ENCODE measurements at regions not wholly inside any gene's neighbourhood (a gene's known extent, or its start where the extent isn't known, plus 50 kb on each side); places are given as distances from the start of the nearest gene placed in this dataset.

DNA sequence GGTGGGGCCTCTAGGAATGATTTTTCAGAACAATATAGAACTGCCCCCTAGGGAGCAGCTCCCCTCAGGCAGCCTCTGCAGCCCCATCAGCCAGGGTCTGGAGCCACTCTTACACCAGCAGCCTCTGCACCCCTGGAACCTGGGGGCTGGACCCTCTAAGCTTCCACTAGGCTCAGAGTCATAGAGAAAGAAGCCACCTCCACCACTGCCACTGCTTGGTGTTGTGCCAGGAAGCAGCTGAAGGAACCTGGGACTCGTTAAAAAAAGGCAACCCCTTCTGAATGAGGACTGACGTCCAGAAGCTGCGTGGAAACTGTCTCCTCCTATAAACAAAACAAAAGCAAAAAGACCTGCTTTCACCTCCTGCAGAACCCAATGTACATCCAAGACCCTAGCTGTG, 98.1 kb upstream of the HS6ST1 start:
- DNase-seq, result peak; percentile 29

DNA sequence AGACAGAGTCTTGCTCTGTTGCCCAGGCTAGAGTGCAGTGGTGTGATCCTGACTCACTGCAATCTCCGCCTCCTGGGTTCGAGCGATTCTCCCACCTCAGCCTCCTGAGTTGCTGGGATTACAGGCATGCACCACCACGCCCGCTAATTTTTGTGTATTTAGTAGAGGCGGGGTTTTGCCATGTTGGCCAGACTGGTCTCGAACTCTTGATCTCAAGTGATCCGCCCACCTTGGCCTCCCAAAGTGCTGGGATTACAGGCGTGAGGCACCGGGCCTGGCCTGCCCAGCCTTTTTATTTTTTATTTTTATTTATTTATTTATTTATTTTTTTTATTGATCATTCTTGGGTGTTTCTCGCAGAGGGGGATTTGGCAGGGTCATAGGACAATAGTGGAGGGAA, 98.6 kb upstream of the HS6ST1 start:
- peak; percentile 1 for DNase-seq

DNA sequence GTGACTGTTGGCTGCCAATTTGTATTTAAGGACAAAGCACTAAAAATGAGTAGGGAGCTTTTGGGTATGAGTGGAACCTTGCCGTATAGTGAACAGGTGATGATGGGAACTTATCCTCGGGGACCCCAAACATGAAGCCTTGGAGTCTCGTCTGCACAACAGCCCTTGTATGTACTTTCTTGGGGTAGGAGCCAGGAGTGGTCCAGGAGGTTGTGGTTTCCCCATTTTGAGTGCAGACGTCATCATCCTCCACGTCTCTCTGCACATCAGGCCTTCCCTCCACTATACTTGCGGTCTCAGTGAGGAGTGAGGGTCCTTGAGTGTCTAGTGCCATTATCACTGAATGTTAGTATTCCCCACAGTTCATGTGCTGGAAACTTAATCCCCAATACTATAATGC, 101.5 kb upstream of the HS6ST1 start:
- DNase-seq, result no peak

DNA sequence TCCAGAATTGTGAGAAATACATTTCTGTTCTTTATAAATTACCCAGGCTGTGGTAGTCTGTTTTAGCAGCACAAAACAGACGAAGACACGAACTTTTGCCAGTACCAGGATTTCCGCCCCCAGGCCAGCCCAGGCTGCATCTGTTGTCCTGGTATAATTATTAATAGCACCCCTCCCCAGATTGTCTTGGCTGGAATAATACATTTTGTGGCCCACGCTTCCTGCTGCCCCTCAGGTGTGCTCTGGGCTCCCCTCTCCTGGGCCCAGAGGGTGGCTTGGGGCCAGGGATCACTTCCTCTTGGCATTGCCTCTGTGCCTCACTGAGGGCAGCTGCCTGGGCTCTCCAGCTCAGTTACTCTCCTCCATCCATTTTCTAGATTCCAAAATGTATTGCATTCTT, 102.1 kb upstream of the HS6ST1 start:
- DNase-seq, result peak; percentile 2

DNA sequence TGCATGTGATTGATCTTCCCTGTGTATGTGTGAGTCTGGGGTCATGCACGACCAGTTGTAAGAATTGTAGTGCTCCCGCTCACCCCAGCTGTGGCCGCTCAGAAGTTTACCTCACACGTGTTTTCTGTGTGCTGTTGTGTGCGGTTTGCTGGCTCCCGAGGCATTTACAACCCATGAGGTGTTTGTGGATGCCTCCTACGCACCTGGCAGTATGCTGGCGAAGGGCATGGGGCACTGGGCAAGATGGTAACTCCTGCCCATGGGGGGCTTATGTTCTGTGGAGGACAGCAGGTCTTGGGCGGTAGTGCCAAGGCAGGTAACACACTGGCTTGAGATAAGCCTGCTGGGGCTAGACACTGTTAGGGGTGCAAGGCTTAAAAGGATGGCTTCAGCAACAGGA, 102.6 kb upstream of the HS6ST1 start:
- peak; percentile 28 for DNase-seq

DNA sequence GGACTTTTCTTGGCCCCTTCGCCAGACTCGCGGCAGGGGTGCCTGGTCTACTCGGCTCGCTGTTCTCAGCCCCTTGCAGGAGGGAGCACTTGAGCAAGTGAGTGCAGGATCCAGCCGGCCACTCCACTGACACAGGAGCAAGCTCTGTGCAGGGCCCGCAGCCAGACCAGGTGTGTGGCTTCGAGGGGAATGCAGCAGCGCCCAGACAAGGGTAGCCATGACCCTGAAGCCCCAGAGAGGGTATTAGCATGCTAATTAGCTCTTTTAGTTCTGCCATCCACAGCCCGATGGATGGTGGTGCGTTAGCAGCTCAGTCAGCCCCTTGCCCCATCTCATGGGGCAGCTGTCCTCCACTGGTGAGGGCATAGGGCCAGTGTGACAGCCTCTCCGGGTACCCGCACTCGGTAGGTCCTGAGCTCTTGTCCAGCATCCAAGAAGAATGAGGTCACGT, 103.2 kb upstream of the HS6ST1 start:
- peak; percentile 26 for DNase-seq

DNA sequence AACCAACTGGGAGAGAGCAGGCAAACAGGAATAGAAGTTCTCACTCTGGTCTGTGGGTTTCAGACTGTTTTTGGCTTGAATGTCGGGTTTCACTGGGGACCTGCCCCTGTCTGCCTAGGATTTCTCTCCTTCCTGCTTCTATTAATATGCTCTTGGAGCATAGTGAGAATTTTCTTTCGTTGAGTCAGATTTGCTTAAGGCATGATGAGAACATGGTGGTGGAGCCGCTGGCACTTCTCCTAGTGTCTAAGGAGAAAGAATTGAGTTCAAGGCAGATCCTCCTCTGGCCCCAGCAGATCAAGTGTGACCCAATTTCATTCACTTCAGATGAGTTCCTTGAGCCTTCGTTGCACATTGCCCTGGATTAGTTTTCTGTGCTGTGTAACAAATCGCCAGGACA, 103.9 kb upstream of the HS6ST1 start:
- DNase-seq, result peak; percentile 10

DNA sequence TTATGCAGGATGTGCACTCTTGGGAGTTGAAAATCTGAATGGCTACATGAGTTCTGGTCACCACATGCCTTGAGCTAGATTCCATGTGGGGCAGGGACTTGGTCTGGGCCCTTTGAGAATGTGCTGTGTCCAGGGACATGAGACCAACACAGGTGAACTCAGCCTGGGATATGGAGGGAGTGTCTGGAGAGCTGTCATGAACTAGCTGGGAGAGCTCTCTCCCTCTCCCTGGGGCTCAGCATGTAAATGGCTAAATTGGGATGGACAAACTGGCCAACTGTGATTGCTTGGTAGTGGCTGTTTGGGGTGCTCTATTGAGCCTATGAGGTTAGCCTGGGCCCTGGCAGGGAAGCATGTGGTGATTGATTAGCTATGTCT, 105.1 kb upstream of the HS6ST1 start:
- no peak for DNase-seq

DNA sequence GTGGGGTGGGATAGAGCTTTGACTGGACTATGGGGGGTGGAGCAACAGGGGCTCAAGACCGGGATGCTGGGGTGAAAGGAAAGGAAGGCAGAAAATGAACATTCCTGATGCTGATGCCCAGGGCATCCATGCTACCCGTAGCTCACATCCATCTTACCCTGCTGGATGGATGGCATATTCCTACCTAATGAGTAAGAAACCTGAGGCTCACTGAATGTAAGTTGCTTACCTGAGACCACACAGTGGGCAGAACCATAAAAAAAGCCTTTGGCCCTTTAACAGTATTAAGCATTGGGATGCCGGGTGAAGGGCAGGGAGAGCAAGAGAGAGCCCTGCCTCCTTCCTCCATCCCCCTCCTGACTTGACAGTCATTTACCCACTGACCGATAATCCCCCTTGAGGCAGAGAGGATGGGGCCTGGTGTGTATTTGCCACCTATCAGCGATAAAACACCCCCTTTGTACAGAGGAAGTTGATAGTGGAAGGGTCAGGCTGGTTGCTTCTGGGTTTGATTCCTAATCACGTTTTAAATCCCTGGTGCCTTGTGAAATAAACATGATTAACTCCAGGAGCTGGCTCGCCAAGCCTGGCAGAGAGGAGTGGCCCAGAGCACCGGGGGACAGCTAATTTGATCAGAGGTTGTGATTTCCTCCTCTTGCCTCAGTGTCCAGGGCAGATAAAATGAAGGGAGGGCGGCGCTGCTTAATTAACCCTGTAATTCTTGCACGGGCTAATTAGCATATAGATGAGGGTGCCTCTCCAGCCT, 105.9 kb upstream of the HS6ST1 start:
- no peak for DNase-seq

DNA sequence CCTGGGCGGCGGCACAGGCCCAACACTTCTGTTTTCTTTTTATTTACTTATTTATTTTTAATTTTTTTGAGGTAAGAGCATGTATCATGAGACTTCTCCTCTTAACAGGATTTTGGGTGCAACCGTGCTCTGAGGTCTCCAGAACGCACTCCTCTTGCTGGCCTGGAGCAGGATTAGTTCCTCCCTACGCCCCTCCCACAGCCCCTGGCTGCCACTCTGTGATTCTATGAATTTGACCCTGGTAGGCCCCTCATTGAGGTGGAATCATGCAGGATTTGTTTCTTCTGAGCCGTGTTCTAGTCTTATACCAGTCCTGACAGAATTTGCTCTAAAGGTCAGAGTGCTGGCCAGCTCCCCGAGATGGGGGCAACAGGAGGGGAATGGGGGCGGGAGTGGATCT, 106.5 kb upstream of the HS6ST1 start:
- DNase-seq, result no peak

DNA sequence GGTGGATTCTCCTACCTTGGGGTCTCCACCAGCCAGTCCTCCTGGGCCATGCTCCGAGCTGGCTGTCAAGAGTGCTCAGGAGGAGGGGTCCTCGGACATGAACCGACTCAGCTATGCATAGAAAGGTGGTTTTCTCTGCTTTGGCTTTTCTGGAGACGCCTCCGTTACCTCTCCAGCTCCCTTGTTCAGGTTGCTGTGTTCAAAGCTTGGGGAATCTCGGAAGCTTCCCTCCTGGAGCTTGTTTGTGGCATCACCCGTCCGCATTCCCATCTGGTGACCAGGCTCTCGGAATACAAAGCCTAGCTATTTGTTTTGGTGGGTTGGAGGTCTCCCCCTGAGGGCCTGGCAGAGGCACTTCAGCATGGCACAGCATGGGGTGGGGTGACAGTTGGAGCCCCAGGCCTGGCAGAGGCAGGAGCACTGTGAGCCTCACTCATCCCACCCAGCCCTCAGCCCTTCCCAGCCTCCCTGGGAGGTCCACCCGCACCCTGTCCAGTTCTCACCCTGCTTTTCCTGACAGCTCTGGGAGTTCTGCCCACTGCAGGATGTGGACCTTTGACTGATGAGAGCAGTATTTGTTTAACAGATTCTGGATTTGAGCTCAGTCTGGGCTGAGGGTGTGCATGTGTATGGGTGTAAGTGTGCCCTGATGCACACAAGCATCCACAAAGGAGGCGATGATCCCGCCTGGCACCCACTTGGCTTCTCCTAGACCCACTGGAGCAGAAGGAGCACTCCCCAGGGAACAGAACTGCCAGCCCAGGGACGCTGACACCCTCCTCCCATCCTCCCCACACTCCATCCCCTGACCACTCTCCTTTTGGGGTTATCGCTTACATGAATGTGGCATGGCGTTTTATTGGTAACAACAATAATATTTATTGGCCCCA, 107.3 kb upstream of the HS6ST1 start:
- DNase-seq, result no peak

DNA sequence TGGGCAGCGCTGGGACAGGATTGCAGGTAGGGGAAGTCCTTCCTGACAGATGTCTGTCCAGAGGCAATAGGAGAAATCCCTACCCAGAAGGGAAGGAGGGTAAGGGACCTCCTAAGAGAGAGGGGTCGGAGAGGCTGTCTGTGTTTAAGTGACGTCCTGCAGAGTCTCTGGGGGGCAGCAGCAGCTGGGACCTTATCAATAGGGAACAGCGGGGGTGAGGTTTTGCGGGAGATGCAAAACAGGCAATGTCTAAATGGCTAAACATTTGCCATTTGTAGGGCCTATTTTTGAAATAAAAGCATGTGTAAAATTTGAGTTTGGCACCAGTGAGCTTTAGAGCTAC, 108.7 kb upstream of the HS6ST1 start:
- DNase-seq, result no peak

DNA sequence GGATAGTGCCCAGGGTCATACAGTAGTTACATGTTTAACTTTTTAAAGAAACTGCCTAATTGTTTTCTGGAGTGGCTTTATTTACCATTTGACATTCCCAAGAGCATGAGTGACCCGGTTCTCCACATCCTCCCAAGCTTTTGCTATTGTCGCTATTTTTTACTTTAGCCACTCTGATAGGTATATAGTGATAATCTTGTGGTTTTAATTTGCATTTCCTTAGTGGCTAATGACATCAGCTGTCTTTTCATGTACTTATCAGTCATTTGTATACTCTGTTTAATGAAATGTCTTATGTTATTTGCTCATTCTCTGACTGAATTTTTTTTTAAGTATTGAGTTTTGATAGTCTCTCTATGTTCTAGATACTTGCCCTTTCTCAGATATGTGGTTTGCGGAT, 109.7 kb upstream of the HS6ST1 start:
- DNase-seq, result no peak

DNA sequence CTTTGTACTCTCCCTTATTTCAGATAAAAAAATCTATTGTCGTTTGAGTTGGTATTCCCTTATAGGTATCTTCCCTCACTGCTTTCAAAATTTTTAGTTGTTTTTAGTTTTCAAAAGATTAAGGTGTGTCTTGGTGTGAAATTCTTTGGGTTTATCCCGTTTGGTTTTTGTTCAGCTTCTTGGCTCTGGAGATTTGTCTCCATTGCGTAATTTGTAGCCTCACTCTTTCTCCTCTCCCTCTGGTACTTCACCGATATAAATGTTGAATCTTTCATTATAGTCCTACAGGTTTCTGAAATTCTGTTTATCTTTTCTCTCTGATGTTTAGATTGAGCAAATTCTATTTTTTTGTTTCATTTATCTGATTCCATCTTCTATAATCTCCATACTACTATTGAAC, 113.8 kb upstream of the HS6ST1 start:
- DNase-seq, result no peak

DNA sequence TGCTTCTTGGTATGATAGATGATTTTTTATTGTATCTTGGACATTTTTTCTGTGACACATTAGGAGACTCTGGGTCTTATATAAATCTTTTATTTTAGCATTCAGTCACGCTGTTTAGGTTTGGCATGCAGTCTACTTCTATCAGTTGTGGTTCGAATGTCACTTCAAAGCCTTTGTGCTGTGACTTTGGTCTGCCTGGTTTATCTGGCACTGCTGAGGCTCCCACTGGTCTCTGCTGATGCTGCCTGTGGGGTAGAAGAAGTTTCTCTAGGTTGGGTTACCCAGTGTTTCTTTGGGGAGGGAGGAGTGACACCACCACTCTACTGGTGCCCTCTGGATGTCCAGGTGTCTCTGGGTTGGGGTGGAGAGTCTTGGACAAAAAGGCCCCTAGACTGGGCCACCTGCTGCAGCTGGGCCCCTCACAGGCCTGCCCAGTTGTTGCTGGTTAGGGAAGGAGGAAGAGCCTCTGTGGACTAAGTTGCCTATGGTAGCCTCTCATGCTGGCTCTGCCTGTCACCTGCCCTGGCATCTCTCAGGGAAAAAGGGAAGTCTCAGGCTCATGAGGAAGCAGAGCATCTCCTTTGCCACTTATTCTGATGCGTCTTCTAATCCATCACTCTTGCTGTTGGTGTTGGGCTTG, 115.4 kb upstream of the HS6ST1 start:
- no peak for DNase-seq

DNA sequence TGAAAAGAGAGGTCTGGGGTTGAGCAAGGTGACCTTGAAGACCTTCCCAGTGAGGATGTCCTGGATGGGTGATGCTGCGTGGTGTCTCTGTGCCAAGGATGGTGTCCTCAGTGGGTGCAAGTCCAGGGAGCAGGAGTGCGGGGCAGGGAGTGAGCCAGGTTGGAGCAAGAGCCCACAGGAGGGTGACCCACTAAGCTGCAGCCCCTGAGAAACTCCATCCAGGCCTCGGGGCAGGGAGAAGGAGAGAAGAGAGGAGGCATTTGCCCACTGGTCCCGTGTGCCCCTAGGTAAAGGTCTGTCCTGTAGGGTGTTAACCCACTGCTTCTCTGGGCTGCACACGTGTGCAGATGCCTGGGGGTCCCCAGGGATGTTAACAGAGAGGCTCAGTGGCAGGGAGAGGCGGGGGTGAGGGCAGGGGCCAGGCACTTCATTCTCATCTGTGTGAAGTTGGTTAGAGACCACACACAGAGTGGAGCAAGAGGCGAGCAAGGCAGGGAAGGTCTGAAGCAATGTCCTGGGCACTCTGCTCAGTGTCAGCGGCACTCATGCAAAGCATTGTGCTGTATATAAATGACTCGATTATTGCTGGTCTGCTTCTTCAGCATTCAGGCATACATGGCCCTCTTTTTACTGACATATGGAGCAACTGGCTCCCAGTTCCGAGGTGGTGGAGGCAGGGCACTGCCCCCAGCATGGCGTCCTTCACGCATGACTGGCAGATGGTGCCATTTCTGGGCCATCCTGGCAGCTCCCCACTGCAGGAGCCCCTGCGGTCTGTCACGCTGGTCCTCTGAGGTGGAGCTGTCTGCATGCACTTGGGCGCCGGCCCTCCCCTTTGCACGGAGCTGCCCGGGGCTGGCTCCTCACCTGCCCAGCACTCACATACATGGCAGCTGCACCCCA, 117.2 kb upstream of the HS6ST1 start:
- DNase-seq, result no peak

DNA sequence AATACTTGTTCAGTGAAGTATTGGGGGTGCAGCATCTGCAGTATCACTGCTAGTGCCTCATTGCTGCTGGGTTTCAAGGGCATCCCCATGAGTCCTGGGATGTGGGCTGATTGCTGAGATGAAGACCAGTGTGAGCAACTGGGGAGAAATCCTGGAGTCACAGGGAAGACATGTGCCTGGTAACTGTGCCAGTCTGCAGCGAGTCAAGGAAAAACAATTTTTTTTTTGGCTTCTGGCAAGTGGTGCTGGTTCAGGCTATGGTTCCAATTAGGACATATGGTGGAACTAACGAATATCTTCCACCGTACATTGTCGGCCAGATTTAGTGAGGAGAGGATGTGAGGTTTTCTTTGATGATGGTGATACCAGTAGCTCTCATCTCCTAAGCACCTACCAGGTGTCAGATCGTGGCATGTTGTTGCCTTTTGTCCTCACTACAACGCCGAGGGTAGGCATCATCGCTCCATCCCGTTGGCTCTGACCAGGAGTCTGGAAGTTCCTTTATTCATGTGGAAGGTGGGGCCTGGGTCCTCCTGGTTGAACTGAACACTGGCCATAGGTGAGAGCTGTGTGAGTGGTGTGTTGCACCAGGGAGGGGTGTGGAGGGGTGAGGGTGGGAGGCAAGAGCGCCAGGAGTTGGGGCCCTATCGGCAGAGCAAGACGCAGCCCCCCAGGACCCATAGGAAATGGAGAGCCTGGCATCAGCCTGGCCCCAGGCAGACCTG, 118.0 kb upstream of the HS6ST1 start:
- no peak for DNase-seq

DNA sequence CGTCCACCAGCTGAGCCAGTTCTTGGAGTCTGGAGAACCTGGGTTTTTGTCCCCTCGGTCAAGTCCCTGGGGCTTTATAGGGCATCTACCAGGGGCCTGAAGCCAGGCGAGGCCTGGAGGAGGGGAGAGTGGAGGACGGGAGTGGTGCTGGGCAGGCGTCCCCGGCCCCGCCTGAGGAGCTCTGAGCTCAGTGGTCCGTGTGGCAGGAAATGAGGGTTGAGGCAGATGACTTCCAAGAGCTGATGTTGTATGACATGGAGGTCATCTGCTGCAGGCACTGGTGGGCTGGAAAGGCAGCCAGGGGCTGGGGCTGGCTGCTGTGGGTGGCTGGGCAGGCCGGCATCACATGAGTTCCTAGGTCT, 118.5 kb upstream of the HS6ST1 start:
- DNase-seq, result no peak

DNA sequence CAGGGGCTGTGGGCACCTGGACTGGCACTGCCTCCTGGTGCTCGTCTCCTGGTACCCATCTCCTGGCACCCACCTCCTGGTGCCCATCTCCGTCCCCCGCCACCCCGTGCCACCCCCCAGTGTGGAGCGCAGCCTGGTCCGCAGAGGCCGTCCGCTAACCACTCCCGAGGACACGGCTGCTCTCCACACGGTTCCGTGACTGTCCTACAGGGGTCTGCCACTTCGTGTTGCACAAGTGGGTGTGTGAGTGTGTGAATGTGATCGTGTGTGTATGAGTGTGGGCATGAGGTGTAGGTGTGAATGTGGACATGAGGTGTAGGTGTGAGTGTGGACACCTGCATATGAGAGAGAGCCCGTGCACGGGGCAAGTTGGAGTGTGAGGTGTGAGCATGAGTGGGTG, 119.4 kb upstream of the HS6ST1 start:
- peak; percentile 38 for DNase-seq

DNA sequence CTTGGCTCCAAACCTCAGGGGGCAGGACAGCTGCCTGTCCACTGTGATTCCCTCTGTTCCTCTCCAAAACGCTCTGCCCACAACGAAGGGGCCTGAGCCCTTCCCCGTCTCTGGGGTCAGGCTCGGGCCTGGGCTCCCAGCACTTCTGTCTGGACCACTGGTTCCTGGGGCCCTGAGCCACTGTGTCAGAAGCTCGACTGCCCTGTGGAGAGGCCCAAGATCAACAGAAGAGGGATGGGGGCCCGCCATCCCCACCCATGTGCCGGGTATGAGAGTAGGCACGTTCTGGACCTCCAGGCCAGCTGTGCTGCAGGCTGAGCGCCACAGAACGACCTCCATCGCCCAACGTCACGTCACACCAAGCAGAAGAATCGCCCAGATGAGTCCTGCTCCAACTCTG, 119.9 kb upstream of the HS6ST1 start:
- peak; percentile 4 for DNase-seq

DNA sequence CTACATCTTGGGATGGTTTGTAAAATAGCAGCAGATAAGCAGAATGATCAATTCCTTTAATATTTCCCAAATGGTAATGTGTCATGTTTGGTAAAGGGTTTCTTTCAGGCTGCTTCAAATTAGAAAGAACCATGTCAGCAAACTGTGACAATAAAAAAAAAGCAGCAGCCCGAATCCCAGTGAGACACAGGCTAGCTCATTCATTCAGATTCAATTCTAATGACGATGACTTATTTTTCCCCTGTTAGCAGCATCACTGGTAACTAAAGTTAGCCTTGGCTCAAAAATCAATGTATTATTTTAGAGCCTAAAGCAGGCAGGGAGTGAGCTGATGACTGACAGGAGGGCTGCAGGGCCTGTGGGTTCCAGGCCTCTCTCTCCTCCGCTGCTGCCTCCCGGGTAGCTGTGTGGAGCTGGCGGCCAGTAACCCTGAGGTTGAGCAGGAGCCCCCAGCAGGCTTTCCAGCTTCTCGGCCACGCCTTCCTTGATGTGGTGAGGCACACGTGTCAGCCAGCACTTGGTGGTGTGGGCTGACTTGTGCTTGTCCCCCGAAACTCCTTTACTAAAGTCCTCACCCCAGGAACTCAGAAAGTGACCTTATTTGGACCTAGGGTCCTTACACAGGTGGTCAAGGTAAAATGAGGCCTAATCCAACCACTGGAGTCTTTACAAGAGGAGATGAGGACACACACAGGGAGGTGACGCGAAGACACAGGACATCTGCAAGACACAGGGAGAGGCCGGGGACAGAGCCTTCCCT, 120.5 kb upstream of the HS6ST1 start:
- peak; percentile 40 for DNase-seq

All from activated CD8-positive, alpha-beta memory T cell treated with anti-CD3 and anti-CD28 coated beads, Interleukin-2, amount 50 U/mL, for 48 hours (primary cell).